RWPE2 (cell line): ENCODE measurements at regions not wholly inside any gene's neighbourhood (a gene's known extent, or its start where the extent isn't known, plus 50 kb on each side); places are given as distances from the start of the nearest gene placed in this dataset.

ENCODE experiments used
- ATAC-seq: fragments of 200-7000 bp; cut with Tn5 transposase; 3 replicates; pipeline ENCODE4 v1.9.1; 2021; ENCODE audit warnings: low read depth
- DNase-seq: peaks from one replicate; pipeline ENCODE4 v3.0.0-alpha.2; 2020; ENCODE audit warnings: low spot score
- H3K27ac ChIP-seq: fragments of 450-650 bp; 2 replicates; pipeline ENCODE4 v1.5.1; 2017; ENCODE audit warnings: mild to moderate bottlenecking; ENCODE audit not compliant: poor library complexity, severe bottlenecking
- H3K27me3 ChIP-seq: fragments of 250-450 bp; sonication (Bioruptor Pico); 2 replicates; pipeline ENCODE4 v1.5.1; 2021; ENCODE audit warnings: mild to moderate bottlenecking, moderate library complexity; ENCODE audit not compliant: insufficient read depth, poor library complexity, severe bottlenecking
- H3K36me3 ChIP-seq: fragments of 250-450 bp; sonication (Bioruptor Pico); 2 replicates; pipeline ENCODE4 v1.5.1; 2020; ENCODE audit warnings: low read depth, mild to moderate bottlenecking, moderate library complexity
- H3K4me1 ChIP-seq: fragments of 250-450 bp; sonication (Bioruptor Pico); 2 replicates; pipeline ENCODE4 v1.5.1; 2021; ENCODE audit warnings: mild to moderate bottlenecking, moderate library complexity; ENCODE audit not compliant: insufficient read depth, poor library complexity, severe bottlenecking
- H3K4me3 ChIP-seq: fragments of 250-450 bp; sonication (Bioruptor Pico); 2 replicates; pipeline ENCODE4 v1.5.1; 2021; ENCODE audit warnings: mild to moderate bottlenecking, moderate library complexity; ENCODE audit not compliant: severe bottlenecking
- H3K9me3 ChIP-seq: fragments of 250-450 bp; sonication (Bioruptor Pico); 2 replicates; pipeline ENCODE4 v1.5.1; 2021; ENCODE audit warnings: mild to moderate bottlenecking, moderate library complexity; ENCODE audit not compliant: severe bottlenecking
- TF ChIP-seq, protein P1 (sequence below): fragments of 450-650 bp; IDR thresholded peaks from one replicate; pipeline ENCODE4 v1.5.1; 2017; ENCODE audit warnings: mild to moderate bottlenecking, moderate library complexity; ENCODE audit not compliant: poor library complexity, severe bottlenecking

DNA sequence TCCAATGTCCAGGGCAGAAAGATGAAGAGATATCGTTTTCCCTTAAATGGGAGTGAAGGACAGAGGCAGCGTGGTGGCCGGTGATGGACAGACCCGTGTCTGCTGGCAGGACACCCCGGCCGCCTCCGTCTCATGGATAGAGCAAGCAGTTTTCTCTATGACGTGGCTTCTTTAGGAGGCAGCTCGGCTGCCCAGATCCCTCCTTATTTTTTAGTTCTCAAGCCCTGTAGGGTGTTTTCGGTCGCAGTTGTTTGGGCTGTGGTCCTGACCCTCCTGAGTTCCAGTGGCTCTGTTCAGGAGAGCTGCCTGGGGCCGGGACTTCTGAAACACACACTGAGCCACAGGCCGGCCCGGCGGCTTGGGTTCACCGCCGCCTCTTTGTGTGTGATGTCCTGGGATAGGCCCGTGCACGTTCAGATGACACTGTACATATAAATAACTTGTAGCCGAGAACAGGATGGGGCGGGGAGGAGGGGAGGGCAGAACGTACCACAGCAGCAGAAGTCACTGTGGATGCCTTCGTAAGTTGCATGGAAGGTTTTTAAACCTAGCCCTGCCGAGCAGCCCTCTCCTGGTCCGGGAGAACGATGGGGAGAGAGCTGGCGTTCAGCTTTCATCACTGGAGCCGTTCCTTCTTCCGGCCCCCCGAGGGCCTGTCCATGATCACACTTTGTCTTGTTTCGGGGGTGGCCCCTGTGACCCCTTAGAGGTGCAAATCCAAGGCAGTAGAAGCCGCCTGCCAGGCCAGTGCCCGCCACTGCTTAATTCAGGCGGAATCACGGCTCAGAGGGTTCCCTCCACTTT is 65.2 kb downstream of the SIK1 start:
- peak; percentile 89 for ATAC-seq
- peaks cover 17% of the 10 kb centered on the region for H3K4me1 ChIP-seq

DNA sequence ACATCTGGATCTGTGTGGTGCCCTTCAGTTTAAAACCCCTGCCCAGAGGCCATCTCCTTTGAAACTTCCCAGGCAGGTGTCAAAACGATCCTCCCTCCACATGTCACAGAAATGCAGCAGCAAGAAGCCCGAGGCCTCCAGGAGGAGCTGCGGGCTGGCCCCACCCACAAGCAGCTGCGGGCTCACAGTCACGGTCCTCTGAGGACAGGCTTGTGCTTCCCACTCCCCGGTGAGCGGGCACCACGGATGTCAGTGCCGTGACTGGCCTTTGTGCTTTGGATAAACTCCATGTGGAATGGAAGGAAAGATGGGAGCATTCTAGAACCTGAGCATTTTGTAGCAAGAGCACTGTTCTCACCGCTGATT is 65.8 kb downstream of the SIK1 start:
- Histone ChIP-seq H3K36me3 (no peaks in the 10 kb centered on the region), H3K4me1 (peaks cover 17% of the 10 kb centered on the region), H3K27ac (peak overlapping the region; percentile 88), H3K27me3 (no peaks in the 10 kb centered on the region), H3K9me3 (no peaks in the 10 kb centered on the region), H3K4me3 (no peak overlapping the region)
- TF ChIP-seq, protein P1, sequence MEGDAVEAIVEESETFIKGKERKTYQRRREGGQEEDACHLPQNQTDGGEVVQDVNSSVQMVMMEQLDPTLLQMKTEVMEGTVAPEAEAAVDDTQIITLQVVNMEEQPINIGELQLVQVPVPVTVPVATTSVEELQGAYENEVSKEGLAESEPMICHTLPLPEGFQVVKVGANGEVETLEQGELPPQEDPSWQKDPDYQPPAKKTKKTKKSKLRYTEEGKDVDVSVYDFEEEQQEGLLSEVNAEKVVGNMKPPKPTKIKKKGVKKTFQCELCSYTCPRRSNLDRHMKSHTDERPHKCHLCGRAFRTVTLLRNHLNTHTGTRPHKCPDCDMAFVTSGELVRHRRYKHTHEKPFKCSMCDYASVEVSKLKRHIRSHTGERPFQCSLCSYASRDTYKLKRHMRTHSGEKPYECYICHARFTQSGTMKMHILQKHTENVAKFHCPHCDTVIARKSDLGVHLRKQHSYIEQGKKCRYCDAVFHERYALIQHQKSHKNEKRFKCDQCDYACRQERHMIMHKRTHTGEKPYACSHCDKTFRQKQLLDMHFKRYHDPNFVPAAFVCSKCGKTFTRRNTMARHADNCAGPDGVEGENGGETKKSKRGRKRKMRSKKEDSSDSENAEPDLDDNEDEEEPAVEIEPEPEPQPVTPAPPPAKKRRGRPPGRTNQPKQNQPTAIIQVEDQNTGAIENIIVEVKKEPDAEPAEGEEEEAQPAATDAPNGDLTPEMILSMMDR, result no peak
- ATAC-seq, result no peak
- DNase-seq, result no peak

More for the DNA sequence above, 65.2 kb downstream of the SIK1 start:
- H3K9me3 ChIP-seq, result no peaks in the 10 kb centered on the region
- H3K4me3 ChIP-seq, result no peak overlapping the region
- TF ChIP-seq, protein P1, result no peak
- DNase-seq, result peak; percentile 89
- no peaks in the 10 kb centered on the region for H3K27me3 ChIP-seq
- no peaks in the 10 kb centered on the region for H3K36me3 ChIP-seq
- peak overlapping the region; percentile 88 for H3K27ac ChIP-seq

DNA sequence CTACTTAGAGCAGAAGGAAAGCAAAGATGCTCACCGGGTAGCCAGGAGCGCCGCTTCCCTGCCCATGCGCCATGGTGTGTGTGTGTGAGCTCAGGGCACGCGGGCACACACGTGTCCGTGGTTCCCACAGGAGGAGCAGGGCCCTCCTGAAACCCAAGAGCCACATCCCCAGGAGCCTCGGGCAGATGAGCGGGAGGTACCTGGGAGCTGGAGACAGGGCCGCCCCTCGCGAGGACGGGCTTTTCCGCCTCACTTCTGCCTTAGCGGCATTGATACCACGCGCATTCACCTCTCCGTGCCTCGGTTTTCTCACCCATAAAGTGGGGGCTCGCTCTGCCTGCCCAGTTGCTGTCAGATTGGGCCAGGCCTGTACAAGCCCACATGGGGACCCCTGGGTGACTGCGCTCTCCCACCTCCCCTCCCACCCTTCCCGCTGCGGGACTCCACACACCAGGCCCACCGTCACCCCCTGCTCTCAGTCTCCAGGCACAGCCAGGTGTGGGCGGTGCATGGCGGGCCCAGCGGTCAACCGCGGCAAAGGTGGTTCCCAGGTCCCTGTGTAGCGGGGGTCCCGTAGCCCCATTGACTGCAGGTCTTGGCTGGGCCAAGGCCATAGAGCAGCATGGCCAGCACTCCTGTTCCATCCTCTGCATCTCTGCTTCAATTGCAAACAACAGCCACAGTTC is 66.3 kb downstream of the SIK1 start:
- ATAC-seq (no peak), DNase-seq (no peak)
- Histone ChIP-seq H3K4me3 (no peak overlapping the region), H3K4me1 (peaks cover 17% of the 10 kb centered on the region), H3K27me3 (no peaks in the 10 kb centered on the region), H3K9me3 (no peaks in the 10 kb centered on the region), H3K36me3 (no peaks in the 10 kb centered on the region), H3K27ac (peak overlapping the region; percentile 88)
- TF ChIP-seq, protein P1, result no peak

DNA sequence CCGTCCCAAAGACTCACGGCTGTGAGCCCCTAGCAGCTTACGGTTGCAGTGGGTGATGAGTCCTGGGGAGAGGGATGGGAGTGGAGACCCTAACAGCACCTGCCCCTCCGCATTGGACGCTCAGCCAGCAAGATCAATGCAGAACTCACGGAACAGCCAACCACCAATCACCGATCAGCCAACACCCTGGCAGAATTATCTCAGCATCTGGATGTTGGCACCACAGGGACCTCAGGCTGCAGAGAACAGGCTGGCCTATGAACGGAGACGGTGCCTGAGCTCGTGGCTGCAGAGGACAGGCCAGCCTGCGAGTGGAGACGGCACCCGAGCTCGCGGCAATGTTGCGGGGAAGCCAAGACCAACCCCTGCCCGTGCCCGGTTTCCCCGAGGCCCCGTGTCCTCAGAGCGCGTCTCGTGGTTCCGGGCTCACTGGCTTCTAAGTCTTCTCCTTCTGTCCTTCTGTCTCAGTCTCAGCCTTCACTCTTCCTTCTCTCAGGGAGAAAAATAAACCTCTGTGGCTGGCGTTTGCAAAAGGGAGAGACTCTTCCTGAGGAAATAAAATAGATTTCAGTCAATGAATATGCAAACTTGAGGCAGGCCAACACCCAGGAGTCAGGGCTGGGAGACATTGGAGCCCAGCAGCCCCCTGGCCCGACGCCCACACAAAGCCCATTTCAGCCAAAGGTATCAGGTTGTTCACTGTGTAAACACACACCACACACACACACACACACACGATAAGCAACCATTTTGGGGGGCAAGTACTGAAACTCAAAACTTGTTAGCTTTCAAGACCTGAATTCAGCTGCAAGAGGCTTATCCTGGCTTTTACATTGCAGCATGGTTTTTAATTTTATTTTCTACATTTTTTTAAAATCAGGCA is 67.8 kb downstream of the SIK1 start:
- ATAC-seq (no peak), DNase-seq (no peak)
- Histone ChIP-seq H3K9me3 (no peaks in the 10 kb centered on the region), H3K27ac (no peak overlapping the region), H3K4me1 (peaks cover 17% of the 10 kb centered on the region), H3K4me3 (no peak overlapping the region), H3K27me3 (no peaks in the 10 kb centered on the region), H3K36me3 (no peaks in the 10 kb centered on the region)
- TF ChIP-seq, protein P1, result no peak
